HCT116 (cell line): ENCODE measurements at regions not wholly inside any gene's neighbourhood (a gene's known extent, or its start where the extent isn't known, plus 50 kb on each side); places are given as distances from the start of the nearest gene placed in this dataset.

Experiments used
- ATAC-seq: fragments of 200-7000 bp; cut with Tn5 transposase; 2 replicates; pipeline ENCODE4 v1.9.1; 2020; ENCODE audit warnings: mild to moderate bottlenecking, moderate library complexity
- BruUV-seq: library from RNA; stranded (reverse); fragments of 400-500 nt; replicated peaks from 2 replicates; lab custom pipeline; 2021; lab: Mats Ljungman, UMichigan
- CTCF ChIA-PET: fragments of 300-600 bp; sonication (Branson Sonifier 250); formaldehyde crosslinking; loops from one replicate; lab custom pipeline; 2021; ENCODE audit warnings: antibody characterized with exemption; lab: Charles Lee
- POLR2A ChIA-PET: fragments of 300-600, 350-600 bp; sonication (Branson Sonifier 250); formaldehyde crosslinking; loops from one replicate; lab custom pipeline; 2021; ENCODE audit warnings: antibody characterized with exemption; lab: Charles Lee
- RAD21 ChIA-PET, 2 experiments: fragments of 300-600 bp; sonication (Branson Sonifier 250); formaldehyde crosslinking; loops; one replicate each; lab custom pipeline; 2023; ENCODE audit warnings: low total read pairs in 2 of 2; ENCODE audit not compliant: uncharacterized antibody in 2 of 2, unreplicated experiment in 2 of 2, low non-redundant PET in 1 of 2; lab: Charles Lee
- DNase-seq: peaks from one replicate; pipeline ENCODE4 v3.0.0-alpha.2; 2010; ENCODE audit warnings: low read depth, low spot score
- H2AFZ ChIP-seq: fragments of 200-600 bp; shearing (Covaris generic), sonication (generic); 2 replicates; pipeline ENCODE4 v1.6.1; 2017; ENCODE audit warnings: low read depth, mixed run types, mixed read lengths, antibody characterized with exemption, low read length; ENCODE audit not compliant: poor library complexity, severe bottlenecking
- H3K27ac ChIP-seq: 2 replicates; pipeline ENCODE4 v1.5.1; 2012; ENCODE audit warnings: low read depth, low read length
- H3K27me3 ChIP-seq: fragments of 200-600 bp; sonication (generic); 2 replicates; pipeline ENCODE4 v1.6.1; 2016; ENCODE audit warnings: mixed run types, low read length, mixed read lengths; ENCODE audit not compliant: insufficient read depth
- H3K36me3 ChIP-seq, 2 experiments: fragments of 200-500 bp in 1 of 2; fragments of 200-600 bp in 1 of 2; sonication (Bioruptor generic) in 1 of 2; sonication (generic) in 1 of 2; 2 replicates each; pipeline versions ENCODE4 v1.5.1 to v1.6.1; 2014 to 2016; ENCODE audit warnings: low read length in 2 of 2, inconsistent platforms in 1 of 2, mixed read lengths in 1 of 2, mixed run types in 1 of 2; ENCODE audit not compliant: insufficient read depth in 2 of 2, control insufficient read depth in 1 of 2
- H3K4me1 ChIP-seq, 2 experiments: fragments of 200-600 bp in 1 of 2; sonication (generic) in 1 of 2; 2 replicates each; pipeline versions ENCODE4 v1.5.1 to v1.6.1; 2012 to 2017; ENCODE audit warnings: low read length in 2 of 2, inconsistent platforms in 1 of 2, mild to moderate bottlenecking in 1 of 2, mixed read lengths in 1 of 2, mixed run types in 1 of 2, moderate library complexity in 1 of 2; ENCODE audit not compliant: insufficient read depth in 2 of 2, control insufficient read depth in 1 of 2
- H3K4me2 ChIP-seq: fragments of 200-600 bp; sonication (generic); 2 replicates; pipeline ENCODE4 v1.6.1; 2017; ENCODE audit warnings: mixed run types, low read length, mixed read lengths
- H3K4me3 ChIP-seq, 2 experiments: fragments of 200-600 bp in 1 of 2; sonication (generic) in 1 of 2; replicated peaks in 1 of 2; 2 replicates each; pipeline ENCODE4 v1.5.1; 2011 to 2016; ENCODE audit warnings: low read length in 2 of 2, control low read depth in 1 of 2, low read depth in 1 of 2, mild to moderate bottlenecking in 1 of 2, mixed read lengths in 1 of 2, mixed run types in 1 of 2
- H3K79me2 ChIP-seq: fragments of 200-600 bp; sonication (generic); 2 replicates; pipeline ENCODE4 v1.6.1; 2017; ENCODE audit warnings: mild to moderate bottlenecking, mixed run types, low read length, moderate library complexity, mixed read lengths; ENCODE audit not compliant: insufficient read depth
- H3K9ac ChIP-seq: fragments of 200-600 bp; sonication (generic); 2 replicates; pipeline ENCODE4 v1.6.1; 2016; ENCODE audit warnings: low read length, mixed read lengths
- H3K9me2 ChIP-seq: fragments of 200-600 bp; sonication (generic), shearing (Covaris generic); 2 replicates; pipeline ENCODE4 v1.6.1; 2017; ENCODE audit warnings: mixed run types, mild to moderate bottlenecking, moderate library complexity; ENCODE audit not compliant: insufficient read depth
- H3K9me3 ChIP-seq, 2 experiments: fragments of 200-500 bp in 1 of 2; fragments of 200-600 bp in 1 of 2; sonication (Bioruptor generic) in 1 of 2; sonication (generic) in 1 of 2; 2 replicates each; pipeline ENCODE4 v1.6.1; 2014 to 2017; ENCODE audit warnings: low read length in 2 of 2, mixed read lengths in 2 of 2, inconsistent platforms in 1 of 2, low read depth in 1 of 2, mild to moderate bottlenecking in 1 of 2, mixed run types in 1 of 2, moderate library complexity in 1 of 2; ENCODE audit not compliant: control insufficient read depth in 1 of 2, insufficient read depth in 1 of 2
- H4K20me1 ChIP-seq: fragments of 200-600 bp; sonication (generic), shearing (Covaris generic); 2 replicates; pipeline ENCODE4 v1.6.1; 2017; ENCODE audit warnings: mixed run types, mild to moderate bottlenecking, moderate library complexity; ENCODE audit not compliant: insufficient read depth
- CBX3 ChIP-seq: IDR thresholded peaks from 2 replicates; pipeline ENCODE4 v1.6.1; 2012; ENCODE audit warnings: low read depth
- EZH2phosphoT487 ChIP-seq: fragments of 200-600 bp; IDR thresholded peaks from 2 replicates; pipeline ENCODE4 v1.6.1; 2018; ENCODE audit warnings: antibody characterized with exemption, borderline replicate concordance
- REST ChIP-seq: IDR thresholded peaks from 2 replicates; pipeline ENCODE4 v1.6.1; 2012; ENCODE audit warnings: low read depth
- intact Hi-C: fragments of 100-400 bp; cut with micrococcal nuclease; formaldehyde crosslinking; loops from 2 replicates; pipeline ENCODE4 v1.10.0; 2022

GRCh38 chr5:175321927-175322532 lies 122.0 kb downstream of the DRD1 start:
- TF ChIP-seq REST (peak; percentile 97), CBX3 (no peak)
- H3K36me3 ChIP-seq: no peaks in the 10 kb centered on the region
- H2AFZ ChIP-seq: no peak overlapping the region
- DNase-seq (peak; percentile 16), ATAC-seq (no peak)
- H3K4me3 ChIP-seq: no peak overlapping the region
- H3K79me2 ChIP-seq: no peaks in the 10 kb centered on the region
- intact Hi-C loops: no loop called here
- H3K27me3 ChIP-seq: 0 out of 2 replicates have a peak, but pooled peaks cover 3% of the 10 kb centered on the region
- no peaks in the 10 kb centered on the region for H4K20me1 ChIP-seq
- RAD21 ChIA-PET: no interaction called here
- H3K4me2 ChIP-seq: no peak overlapping the region
- POLR2A ChIA-PET: no interaction called here
- BruUV-seq: no TSS peak
- peaks cover 3 to 5% of the 10 kb centered on the region in 2 experiments; a peak in 2 of 4 replicates for H3K4me1 ChIP-seq
- no peak overlapping the region for H3K27ac ChIP-seq
- H3K9me3 ChIP-seq: no peaks in the 10 kb centered on the region
- H3K9me2 ChIP-seq: no peaks in the 10 kb centered on the region
- H3K9ac ChIP-seq: no peak overlapping the region
- CTCF ChIA-PET: no interaction called here

GRCh38 chr5:175319199-175319598 lies 124.8 kb downstream of the DRD1 start:
- BruUV-seq: no TSS peak
- Histone ChIP-seq H3K36me3 (no peaks in the 10 kb centered on the region), H3K4me2 (no peak overlapping the region), H4K20me1 (no peaks in the 10 kb centered on the region), H3K4me3 (no peak overlapping the region), H3K79me2 (no peaks in the 10 kb centered on the region), H3K27me3 (peaks cover 13% of the 10 kb centered on the region; the same call in 1 of the 2 replicates), H3K9me3 (no peaks in the 10 kb centered on the region), H3K9ac (no peak overlapping the region), H3K9me2 (no peaks in the 10 kb centered on the region), H3K27ac (no peak overlapping the region), H3K4me1 (no peaks in the 10 kb centered on the region), H2AFZ (no peak overlapping the region)
- TF ChIP-seq REST: peak; percentile 49
- TF ChIP-seq EZH2phosphoT487: no peak
- ChIA-PET RAD21 (interaction anchor here in 1 of 2 experiments (0.5 kb wide), 1 partner anchor 259 kb away, joined by 7 read pairs; no protein-coding TSS in a partner anchor), CTCF (no interaction called here), POLR2A (no interaction called here)
- ATAC-seq (no peak), DNase-seq (no peak)
- intact Hi-C loops: no loop called here
